Activated CD4-positive, CD25-positive, alpha-beta regulatory T cell treated with anti-CD3 and anti-CD28 coated beads, Interleukin-2, amount 50 U/mL, for 24 hours (primary cell): ENCODE measurements at regions not wholly inside any gene's neighbourhood (a gene's known extent, or its start where the extent isn't known, plus 50 kb on each side); places are given as distances from the start of the nearest gene placed in this dataset.

Source experiments
- ATAC-seq, 2 donors: fragments of 150-1000 bp; cut with Tn5 transposase; one replicate each; pipeline ENCODE4 v1.10.0; 2021; ENCODE audit warnings: mild to moderate bottlenecking in 1 of 2, moderate library complexity in 1 of 2

- ATAC-seq: no peak
These were observed 886.7 kb upstream of the GHITM start for GRCh38 chr10:83252596-83252995.

- no peak for ATAC-seq
These were observed 886.2 kb upstream of the GHITM start for GRCh38 chr10:83253011-83253671.

- no peak for ATAC-seq
These were observed 884.6 kb upstream of the GHITM start for GRCh38 chr10:83254698-83255097.

- no peak for ATAC-seq
These were observed 876.9 kb upstream of the GHITM start for GRCh38 chr10:83262434-83262833.

GRCh38 chr10:83272666-83273434 lies 866.5 kb upstream of the GHITM start:
- ATAC-seq: no peak

- ATAC-seq: no peak
These were observed 865.2 kb upstream of the GHITM start for GRCh38 chr10:83274088-83274487.

- ATAC-seq: no peak
These were observed 862.3 kb upstream of the GHITM start for GRCh38 chr10:83276971-83277370.

- ATAC-seq: no peak
These were observed 856.2 kb upstream of the GHITM start for GRCh38 chr10:83283151-83283550.

- no peak for ATAC-seq
These were observed 851.9 kb upstream of the GHITM start for GRCh38 chr10:83287374-83287773.

- no peak for ATAC-seq
These were observed 849.9 kb upstream of the GHITM start for GRCh38 chr10:83289373-83289772.

- no peak for ATAC-seq
These were observed 849.4 kb upstream of the GHITM start for GRCh38 chr10:83289948-83290347.

- ATAC-seq: no peak
These were observed 837.6 kb upstream of the GHITM start for GRCh38 chr10:83301732-83302131.

- no peak for ATAC-seq
These were observed 836.7 kb upstream of the GHITM start for GRCh38 chr10:83302623-83303022.

GRCh38 chr10:83310688-83311087 lies 828.6 kb upstream of the GHITM start:
- no peak for ATAC-seq

GRCh38 chr10:83312570-83312969 lies 826.7 kb upstream of the GHITM start:
- ATAC-seq: no peak

GRCh38 chr10:83332690-83333089 lies 806.6 kb upstream of the GHITM start:
- no peak for ATAC-seq

- ATAC-seq: no peak
These were observed 805.7 kb upstream of the GHITM start for GRCh38 chr10:83333566-83333965.

- ATAC-seq: no peak
These were observed 795.6 kb upstream of the GHITM start for GRCh38 chr10:83343676-83344075.

- ATAC-seq: no peak
These were observed 792.9 kb upstream of the GHITM start for GRCh38 chr10:83346266-83346910.

- ATAC-seq: no peak
These were observed 786.7 kb upstream of the GHITM start for GRCh38 chr10:83352588-83352987.

GRCh38 chr10:83354456-83354855 lies 784.9 kb upstream of the GHITM start:
- ATAC-seq: no peak

- ATAC-seq: no peak
These were observed 782.3 kb upstream of the GHITM start for GRCh38 chr10:83357004-83357403.

- no peak for ATAC-seq
These were observed 781.7 kb upstream of the GHITM start for GRCh38 chr10:83357627-83358026.

- no peak for ATAC-seq
These were observed 772.3 kb upstream of the GHITM start for GRCh38 chr10:83367036-83367435.
